H1 (cell line): ENCODE measurements at regions not wholly inside any gene's neighbourhood (a gene's known extent, or its start where the extent isn't known, plus 50 kb on each side); places are given as distances from the start of the nearest gene placed in this dataset.

ENCODE experiments used
- CTCF ChIA-PET: fragments of 300-600 bp; sonication (Branson Sonifier 250); formaldehyde crosslinking; loops from one replicate; lab custom pipeline; 2021; ENCODE audit not compliant: partially characterized antibody; lab: Charles Lee
- POLR2A ChIA-PET: fragments of 300-600 bp; sonication (Branson Sonifier 250); formaldehyde crosslinking; loops from one replicate; lab custom pipeline; 2021; ENCODE audit warnings: inconsistent platforms; ENCODE audit not compliant: partially characterized antibody; lab: Charles Lee
- DNase-seq, 2 experiments: peaks; one replicate each; pipeline versions ENCODE4 v3.0.0 to v3.0.0-alpha.2; 2010 to 2022; ENCODE audit warnings: low spot score in 2 of 2, low read depth in 1 of 2, mixed read lengths in 1 of 2
- FAIRE-seq: peaks from 2 replicates; lab custom pipeline; 2011; peaks lifted over from hg19 to GRCh38; lab: Jason Lieb, UNC
- H2AFZ ChIP-seq: 2 replicates; pipeline ENCODE4 v1.8.1; 2012; ENCODE audit warnings: low read length, inconsistent platforms
- H2AK5ac ChIP-seq: 2 replicates; pipeline ENCODE4 v1.6.1; 2013; ENCODE audit warnings: low read depth, low read length
- H2BK120ac ChIP-seq: replicated peaks from 2 replicates; pipeline ENCODE3; 2013; ENCODE audit warnings: low read depth, low read length, inconsistent platforms
- H2BK12ac ChIP-seq: 2 replicates; pipeline ENCODE4 v1.6.1; 2013; ENCODE audit warnings: low read depth, low read length
- H2BK15ac ChIP-seq: 2 replicates; pipeline ENCODE4 v1.6.1; 2013; ENCODE audit warnings: low read length
- H2BK20ac ChIP-seq: 2 replicates; pipeline ENCODE4 v1.6.1; 2013; ENCODE audit warnings: low read length
- H2BK5ac ChIP-seq: 2 replicates; pipeline ENCODE4 v1.6.1; 2013; ENCODE audit warnings: low read depth, low read length
- H3K14ac ChIP-seq: 2 replicates; pipeline ENCODE4 v1.6.1; 2013; ENCODE audit warnings: inconsistent platforms; ENCODE audit not compliant: insufficient read length
- H3K18ac ChIP-seq: 2 replicates; pipeline ENCODE4 v1.6.1; 2013; ENCODE audit warnings: low read length; ENCODE audit errors: extremely low read depth
- H3K23ac ChIP-seq: 2 replicates; pipeline ENCODE4 v1.6.1; 2013; ENCODE audit warnings: inconsistent platforms; ENCODE audit not compliant: insufficient read length
- H3K23me2 ChIP-seq: 2 replicates; pipeline ENCODE4 v1.6.1; 2013; ENCODE audit warnings: low read depth, low read length
- H3K27ac ChIP-seq: 2 replicates; pipeline ENCODE4 v1.6.1; 2011; ENCODE audit warnings: low read depth, low read length, inconsistent platforms
- H3K27me3 ChIP-seq, 4 experiments: replicated peaks in 1 of 4; 1 replicate in 1 of 4; 2 replicates in 3 of 4; pipeline versions ENCODE4 v1.6.1 to v1.8.1; 2011 to 2013; ENCODE audit warnings: low read length in 3 of 4, mild to moderate bottlenecking in 3 of 4, inconsistent platforms in 2 of 4, mixed read lengths in 2 of 4, moderate library complexity in 1 of 4; ENCODE audit not compliant: control insufficient read depth in 3 of 4, insufficient read depth in 3 of 4; ENCODE audit errors: extremely low read depth in 1 of 4
- H3K36me3 ChIP-seq, 4 experiments: 2 replicates each; pipeline versions ENCODE4 v1.6.1 to v1.8.1; 2011 to 2013; ENCODE audit warnings: mild to moderate bottlenecking in 4 of 4, low read length in 3 of 4, moderate library complexity in 2 of 4, control low read depth in 1 of 4, inconsistent platforms in 1 of 4; ENCODE audit not compliant: insufficient read depth in 4 of 4, control insufficient read depth in 2 of 4
- H3K4ac ChIP-seq: replicated peaks from 2 replicates; pipeline ENCODE3; 2013; ENCODE audit warnings: low read length, low read depth, mixed read lengths, inconsistent platforms; ENCODE audit not compliant: insufficient read length
- H3K4me1 ChIP-seq, 4 experiments: replicated peaks in 1 of 4; 1 replicate in 1 of 4; 2 replicates in 3 of 4; pipeline versions ENCODE4 v1.6.1 to v1.8.1; 2011 to 2013; ENCODE audit warnings: low read length in 3 of 4, inconsistent platforms in 2 of 4, mixed read lengths in 1 of 4; ENCODE audit not compliant: insufficient read depth in 4 of 4, control insufficient read depth in 3 of 4
- H3K4me2 ChIP-seq, 2 experiments: 2 replicates each; pipeline versions ENCODE4 v1.6.1 to v1.8.1; 2011 to 2013; ENCODE audit warnings: low read depth in 2 of 2, low read length in 2 of 2, control low read depth in 1 of 2, inconsistent platforms in 1 of 2, mild to moderate bottlenecking in 1 of 2; ENCODE audit not compliant: insufficient read depth in 1 of 2
- H3K4me3 ChIP-seq, 4 experiments: fragments of 200-600, 300-600 bp in 1 of 4; sonication (generic), shearing (Covaris generic), sonication (Bioruptor Twin) in 1 of 4; 2 replicates each; pipeline versions ENCODE4 v1.5.1 to v1.8.1; 2011 to 2016; ENCODE audit warnings: low read length in 4 of 4, low read depth in 3 of 4, control low read depth in 2 of 4, inconsistent platforms in 2 of 4, mild to moderate bottlenecking in 2 of 4, mixed read lengths in 1 of 4, moderate library complexity in 1 of 4; ENCODE audit not compliant: insufficient read depth in 2 of 4; ENCODE audit errors: extremely low read depth in 1 of 4
- H3K56ac ChIP-seq: replicated peaks from 2 replicates; pipeline ENCODE3; 2013; ENCODE audit warnings: low read depth, mild to moderate bottlenecking, mixed read lengths, low read length, inconsistent platforms; ENCODE audit not compliant: insufficient read length
- H3K79me1 ChIP-seq: 2 replicates; pipeline ENCODE4 v1.6.1; 2013; ENCODE audit warnings: low read depth, low read length, control low read depth
- H3K79me2 ChIP-seq, 2 experiments: 2 replicates each; pipeline versions ENCODE4 v1.6.1 to v1.8.1; 2012 to 2013; ENCODE audit warnings: low read length in 2 of 2, mild to moderate bottlenecking in 2 of 2, inconsistent platforms in 1 of 2; ENCODE audit not compliant: insufficient read depth in 2 of 2, control insufficient read depth in 1 of 2
- H3K9ac ChIP-seq, 4 experiments: replicated peaks in 1 of 4; 1 replicate in 1 of 4; 2 replicates in 3 of 4; pipeline versions ENCODE4 v1.6.1 to v1.8.1; 2011 to 2013; ENCODE audit warnings: low read depth in 3 of 4, low read length in 3 of 4, control low read depth in 2 of 4, mild to moderate bottlenecking in 2 of 4, moderate library complexity in 2 of 4, inconsistent platforms in 1 of 4; ENCODE audit errors: extremely low read depth in 1 of 4
- H3K9me3 ChIP-seq, 2 experiments: 2 replicates each; pipeline versions ENCODE4 v1.6.1 to v1.8.1; 2012 to 2013; ENCODE audit warnings: mild to moderate bottlenecking in 2 of 2, moderate library complexity in 2 of 2, control low read depth in 1 of 2, inconsistent platforms in 1 of 2, low read depth in 1 of 2, low read length in 1 of 2, mixed read lengths in 1 of 2; ENCODE audit not compliant: insufficient read depth in 2 of 2
- H4K20me1 ChIP-seq, 2 experiments: replicated peaks in 1 of 2; 2 replicates each; pipeline versions ENCODE3 to v1.8.1; 2011 to 2013; ENCODE audit warnings: inconsistent platforms in 2 of 2, low read length in 2 of 2, mild to moderate bottlenecking in 1 of 2; ENCODE audit not compliant: insufficient read depth in 2 of 2, control insufficient read depth in 1 of 2
- H4K5ac ChIP-seq: 2 replicates; pipeline ENCODE4 v1.6.1; 2013; ENCODE audit warnings: low read length, low read depth, mixed read lengths, inconsistent platforms; ENCODE audit not compliant: insufficient read length
- H4K8ac ChIP-seq: 2 replicates; pipeline ENCODE4 v1.8.0; 2013; ENCODE audit warnings: mild to moderate bottlenecking, moderate library complexity, low read length, inconsistent platforms; ENCODE audit not compliant: insufficient read depth; ENCODE audit errors: extremely low read depth
- H4K91ac ChIP-seq: replicated peaks from 2 replicates; pipeline ENCODE3; 2013; ENCODE audit warnings: low read length, mixed read lengths, inconsistent platforms; ENCODE audit not compliant: insufficient read length
- CEBPB ChIP-seq: IDR thresholded peaks from 2 replicates; pipeline ENCODE4 v1.6.1; 2012; ENCODE audit warnings: low read depth, low read length
- HDAC2 ChIP-seq, 2 experiments: fragments of 300-600 bp in 1 of 2; sonication (generic) in 1 of 2; IDR thresholded peaks; 2 replicates each; pipeline ENCODE4 v1.6.1; 2011 to 2012; ENCODE audit warnings: low read depth in 2 of 2, low read length in 2 of 2, mild to moderate bottlenecking in 2 of 2, moderate library complexity in 2 of 2, borderline replicate concordance in 1 of 2, inconsistent platforms in 1 of 2
- RAD21 ChIP-seq, 2 experiments: IDR thresholded peaks in 1 of 2; conservative IDR thresholded peaks in 1 of 2; 2 replicates each; pipeline ENCODE4 v1.6.1; 2011; ENCODE audit warnings: low read depth in 2 of 2, low read length in 2 of 2, improper control_type of control experiment in 1 of 2, inconsistent platforms in 1 of 2, mild to moderate bottlenecking in 1 of 2, moderate library complexity in 1 of 2
- TAF1 ChIP-seq: IDR thresholded peaks from 2 replicates; pipeline ENCODE4 v1.6.1; 2011; ENCODE audit warnings: mild to moderate bottlenecking, low read depth, low read length
- YY1 ChIP-seq: IDR thresholded peaks from 2 replicates; pipeline ENCODE4 v1.6.1; 2011; ENCODE audit warnings: low read depth, mild to moderate bottlenecking, low read length
- ZNF274 ChIP-seq: IDR thresholded peaks from 2 replicates; pipeline ENCODE4 v1.7.0; 2012; ENCODE audit warnings: low read length, borderline replicate concordance; ENCODE audit errors: extremely low read depth
- WGBS, 2 experiments: shearing (Covaris generic) in 1 of 2; methylation state at CpG; one replicate each; pipeline versions ENCODE4 v1.1.6 to v1.1.7; 2013 to 2015; ENCODE audit warnings: low lambda C conversion rate in 2 of 2, mixed read lengths in 2 of 2, inconsistent platforms in 1 of 2, low coverage in 1 of 2, missing lambda C conversion rate in 1 of 2; ENCODE audit not compliant: insufficient replicate concordance in 2 of 2, insufficient coverage in 1 of 2, insufficient read length in 1 of 2; ENCODE audit errors: extremely low coverage in 1 of 2, missing lambda C conversion rate in 1 of 2; 5-methylcytosine and 5-hydroxymethylcytosine counted together
- TF ChIP-seq, protein P1 (sequence below), 3 experiments: IDR thresholded peaks; 1 replicate in 2 of 3; 2 replicates in 1 of 3; pipeline versions ENCODE4 v1.5.1 to v1.6.1; 2011; ENCODE audit warnings: low read length in 3 of 3, mild to moderate bottlenecking in 3 of 3, inconsistent platforms in 2 of 3, low read depth in 1 of 3, moderate library complexity in 1 of 3; ENCODE audit not compliant: insufficient read depth in 1 of 3; ENCODE audit errors: control extremely low read depth in 1 of 3

DNA sequence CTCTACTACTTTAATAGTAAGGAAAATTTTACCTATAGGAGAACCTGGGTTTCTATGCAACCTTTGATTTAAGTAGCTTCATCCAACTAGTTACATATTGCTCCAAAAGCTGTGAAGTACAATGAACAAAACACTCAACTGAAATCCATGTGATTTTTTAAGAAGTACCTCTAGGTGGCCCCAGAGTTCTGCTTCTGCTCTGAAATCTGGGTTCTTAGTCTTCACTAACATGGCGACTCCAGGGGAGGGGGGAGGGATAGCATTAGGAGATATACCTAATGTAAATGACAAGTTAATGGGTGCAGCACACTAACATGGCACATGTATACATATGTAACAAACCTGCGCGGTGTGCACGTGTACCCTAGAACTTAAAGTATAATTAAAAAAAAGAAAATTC lies 73.4 kb upstream of the MAGEB2 start:
- Histone ChIP-seq H2BK15ac (no peak overlapping the region), H3K36me3 (no peaks in the 10 kb centered on the region), H3K79me1 (no peaks in the 10 kb centered on the region), H2AFZ (no peak overlapping the region), H3K4me3 (no peak overlapping the region), H3K9me3 (no peaks in the 10 kb centered on the region), H2AK5ac (no peak overlapping the region), H3K27me3 (no peaks in the 10 kb centered on the region), H3K9ac (no peak overlapping the region), H4K20me1 (no peaks in the 10 kb centered on the region), H2BK120ac (no peak overlapping the region), H3K18ac (no peak overlapping the region), H3K23ac (no peak overlapping the region), H3K27ac (no peak overlapping the region), H2BK5ac (no peak overlapping the region), H3K23me2 (no peaks in the 10 kb centered on the region), H3K4me1 (no peaks in the 10 kb centered on the region), H3K14ac (no peak overlapping the region), H2BK20ac (no peak overlapping the region), H2BK12ac (no peak overlapping the region), H3K4ac (no peak overlapping the region), H3K56ac (no peak overlapping the region), H4K8ac (no peak overlapping the region), H4K91ac (no peak overlapping the region), H3K79me2 (no peaks in the 10 kb centered on the region), H4K5ac (no peak overlapping the region), H3K4me2 (no peak overlapping the region)
- WGBS, 2 experiments, result 55% methylated on average over 3 of the region's 4 CpGs; no CpG with 5 or more reads in 1 of the 2 experiments
- no peak for DNase-seq
- TF ChIP-seq, protein P1, sequence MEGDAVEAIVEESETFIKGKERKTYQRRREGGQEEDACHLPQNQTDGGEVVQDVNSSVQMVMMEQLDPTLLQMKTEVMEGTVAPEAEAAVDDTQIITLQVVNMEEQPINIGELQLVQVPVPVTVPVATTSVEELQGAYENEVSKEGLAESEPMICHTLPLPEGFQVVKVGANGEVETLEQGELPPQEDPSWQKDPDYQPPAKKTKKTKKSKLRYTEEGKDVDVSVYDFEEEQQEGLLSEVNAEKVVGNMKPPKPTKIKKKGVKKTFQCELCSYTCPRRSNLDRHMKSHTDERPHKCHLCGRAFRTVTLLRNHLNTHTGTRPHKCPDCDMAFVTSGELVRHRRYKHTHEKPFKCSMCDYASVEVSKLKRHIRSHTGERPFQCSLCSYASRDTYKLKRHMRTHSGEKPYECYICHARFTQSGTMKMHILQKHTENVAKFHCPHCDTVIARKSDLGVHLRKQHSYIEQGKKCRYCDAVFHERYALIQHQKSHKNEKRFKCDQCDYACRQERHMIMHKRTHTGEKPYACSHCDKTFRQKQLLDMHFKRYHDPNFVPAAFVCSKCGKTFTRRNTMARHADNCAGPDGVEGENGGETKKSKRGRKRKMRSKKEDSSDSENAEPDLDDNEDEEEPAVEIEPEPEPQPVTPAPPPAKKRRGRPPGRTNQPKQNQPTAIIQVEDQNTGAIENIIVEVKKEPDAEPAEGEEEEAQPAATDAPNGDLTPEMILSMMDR (IDR thresholded peaks at IDR 0.05; ENCODE audit: control extremely low read depth in 1 of 3, insufficient read depth in 1 of 3, low read depth in 1 of 3, low read length in 3 of 3), result peak in 2 of 3 experiments; percentile 28 to 46; a peak in 2 of 4 replicates
- TF ChIP-seq CEBPB (no peak), TAF1 (no peak), RAD21 (IDR thresholded peaks at IDR 0.05 in 1 of 2, conservative IDR thresholded peaks at IDR 0.05 in 1 of 2; ENCODE audit: low read depth in 2 of 2, low read length in 2 of 2) (peak; percentile 70 to 71), HDAC2 (IDR thresholded peaks at IDR 0.05; ENCODE audit: borderline replicate concordance in 1 of 2, low read depth in 2 of 2, low read length in 2 of 2) (no peak), YY1 (peak; percentile 78; the same call in 1 of the 2 replicates), ZNF274 (no peak)
- ChIA-PET POLR2A (no interaction called here), CTCF (interaction anchor here (0.6 to 2.0 kb wide), 27 partner anchors 9 to 1641 kb away, joined by 3 to 10 read pairs (median 4); no protein-coding TSS in a partner anchor)
- FAIRE-seq, result peak; percentile 55
